Astrocyte of the cerebellum (primary cell): ENCODE measurements at regions not wholly inside any gene's neighbourhood (a gene's known extent, or its start where the extent isn't known, plus 50 kb on each side); places are given as distances from the start of the nearest gene placed in this dataset.

Experiments used
- DNase-seq: peaks from one replicate; pipeline ENCODE4 v3.0.0-alpha.2; 2011; ENCODE audit warnings: low read depth
- H3K4me3 ChIP-seq: 2 replicates; pipeline ENCODE4 v1.5.1; 2011; ENCODE audit warnings: mild to moderate bottlenecking, low read depth, low read length, moderate library complexity
- CTCF ChIP-seq: IDR thresholded peaks from 2 replicates; pipeline ENCODE4 v1.5.1; 2012; ENCODE audit warnings: low read length, low read depth, moderate library complexity, mild to moderate bottlenecking; ENCODE audit errors: missing control alignments
- in situ Hi-C: cut with HindIII; loops from 2 replicates; pipeline ENCODE4 v1.10.0; 2017; ENCODE audit warnings: low sequenced_read_pairs

GRCh38 chr14:30331030-30331429 lies 227.9 kb upstream of the G2E3 start:
- no peak for DNase-seq
- H3K4me3 ChIP-seq = no peak overlapping the region
- no peak for TF ChIP-seq CTCF
- in situ Hi-C loops = no loop called here

- in situ Hi-C loops = no loop called here
- no peak for DNase-seq
- TF ChIP-seq CTCF = no peak
- H3K4me3 ChIP-seq = no peak overlapping the region
These were observed 226.6 kb upstream of the G2E3 start for GRCh38 chr14:30332374-30332773.

GRCh38 chr14:30333934-30334333 lies 225.0 kb upstream of the G2E3 start:
- no peak overlapping the region for H3K4me3 ChIP-seq
- no peak for TF ChIP-seq CTCF
- in situ Hi-C loops = no loop called here
- no peak for DNase-seq

- in situ Hi-C loops = no loop called here
- TF ChIP-seq CTCF = no peak
- H3K4me3 ChIP-seq = no peak overlapping the region
- no peak for DNase-seq
These were observed 221.5 kb upstream of the G2E3 start for GRCh38 chr14:30337456-30337855.

- DNase-seq = no peak
- in situ Hi-C loops = no loop called here
- TF ChIP-seq CTCF = no peak
- no peak overlapping the region for H3K4me3 ChIP-seq
These were observed 219.6 kb upstream of the G2E3 start for GRCh38 chr14:30339311-30339901.

- TF ChIP-seq CTCF = no peak
- no peak for DNase-seq
- no peak overlapping the region for H3K4me3 ChIP-seq
- in situ Hi-C loops = no loop called here
These were observed 218.5 kb upstream of the G2E3 start for GRCh38 chr14:30340495-30340894.

- H3K4me3 ChIP-seq = no peak overlapping the region
- DNase-seq = no peak
- in situ Hi-C loops = no loop called here
- TF ChIP-seq CTCF = no peak
These were observed 213.4 kb upstream of the G2E3 start for GRCh38 chr14:30345511-30345910.
